ENCODE measurements at regions not wholly inside any gene's neighbourhood (a gene's known extent, or its start where the extent isn't known, plus 50 kb on each side); places are given as distances from the start of the nearest gene placed in this dataset.

- no peak for DNase-seq
Measured at GRCh38 chr11:81496601-81497000, 1237.1 kb downstream of the FAM181B start.

- no peak for DNase-seq
Measured at GRCh38 chr11:81495699-81496292, 1237.9 kb downstream of the FAM181B start.

DNA sequence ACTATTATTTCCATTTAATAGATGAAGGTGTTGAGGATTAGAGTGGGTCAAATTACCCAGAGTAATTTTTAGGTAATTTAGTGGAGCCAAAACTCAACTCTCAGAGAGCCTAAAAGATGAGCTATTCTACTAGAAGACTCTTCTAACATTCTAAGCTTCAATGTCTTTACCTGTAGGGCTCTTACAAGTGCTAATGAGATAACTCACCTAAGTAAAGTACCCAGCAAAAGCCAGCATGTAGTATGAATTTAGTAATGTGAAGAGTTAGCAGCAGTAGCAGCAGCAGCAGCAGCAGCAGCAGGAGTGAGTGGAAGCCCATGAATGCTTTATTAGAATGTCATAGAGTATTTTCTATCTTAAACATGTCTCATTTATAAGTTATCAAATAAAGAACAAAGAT, 1239.2 kb downstream of the FAM181B start:
- no peak for DNase-seq

- no peak for DNase-seq
Measured at GRCh38 chr11:81492923-81493445, 1240.7 kb downstream of the FAM181B start.

GRCh38 chr11:81487109-81487508, 1246.6 kb downstream of the FAM181B start:
- DNase-seq, result no peak

GRCh38 chr11:81484196-81484595, 1249.5 kb downstream of the FAM181B start:
- DNase-seq, result no peak

GRCh38 chr11:81477277-81477676, 1256.4 kb downstream of the FAM181B start:
- no peak for DNase-seq

DNA sequence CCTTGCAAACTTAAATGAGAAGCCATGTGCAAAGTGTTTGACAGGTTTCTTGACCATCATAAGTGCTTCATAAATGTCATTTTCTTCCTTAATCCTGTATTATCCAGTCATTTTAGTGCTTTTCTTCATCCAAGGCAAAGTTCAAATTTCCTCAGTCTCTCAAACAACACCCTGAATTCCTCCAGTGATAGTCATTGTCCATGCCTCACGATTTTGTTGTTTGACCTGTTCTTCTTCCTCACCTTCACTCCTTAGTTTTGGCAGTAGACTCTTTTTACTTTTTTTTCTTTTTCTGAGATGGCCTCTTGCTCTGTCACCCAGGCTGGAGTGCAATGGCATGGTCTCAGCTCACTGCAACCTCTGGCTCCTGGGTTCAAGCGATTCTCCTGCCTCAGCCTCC, 1257.3 kb downstream of the FAM181B start:
- DNase-seq, result no peak

DNA sequence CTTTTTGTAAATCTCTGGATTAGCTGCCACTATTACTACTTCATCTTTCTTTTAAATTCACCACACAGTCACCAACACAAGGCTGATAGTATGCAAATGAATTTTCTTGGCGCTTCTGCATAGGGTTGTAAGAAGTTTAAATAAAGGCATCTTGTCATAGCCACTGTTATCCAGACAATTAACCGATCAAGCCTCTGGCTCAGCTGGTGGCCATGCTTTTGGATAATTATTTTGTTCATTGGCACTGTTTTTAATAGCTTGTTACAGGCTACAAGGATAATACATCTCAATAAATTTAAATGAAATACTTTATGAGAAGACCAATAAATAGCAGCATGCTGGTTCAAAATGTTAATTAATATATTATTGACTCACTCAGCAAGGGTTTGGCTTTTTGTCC, 1261.0 kb downstream of the FAM181B start:
- no peak for DNase-seq

- DNase-seq, result no peak
Measured at GRCh38 chr11:81470446-81470845, 1263.2 kb downstream of the FAM181B start.

GRCh38 chr11:81459766-81460306, 1273.8 kb downstream of the FAM181B start:
- DNase-seq, result no peak

GRCh38 chr11:81449588-81450156, 1284.0 kb downstream of the FAM181B start:
- DNase-seq, result no peak

GRCh38 chr11:81444297-81444696, 1289.4 kb downstream of the FAM181B start:
- no peak for DNase-seq

DNA sequence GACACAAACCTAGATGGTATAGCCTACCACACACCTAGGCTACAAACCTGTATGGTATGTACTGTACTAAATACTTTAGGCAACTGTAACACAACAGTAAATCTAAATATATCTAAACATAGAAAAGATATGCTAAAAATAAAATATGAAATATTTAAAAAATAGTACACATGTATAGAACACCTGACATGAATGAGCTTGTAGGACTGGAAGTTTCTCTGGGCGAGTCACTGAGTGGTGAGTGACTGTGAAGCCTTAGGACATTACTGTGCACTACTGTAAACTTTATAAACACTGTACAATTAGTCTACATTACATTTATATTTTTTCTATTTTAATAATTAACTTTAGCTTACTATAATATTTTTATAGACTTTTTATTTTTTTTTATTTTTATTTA, 1301.3 kb downstream of the FAM181B start:
- DNase-seq, result no peak

GRCh38 chr11:81424822-81425221, 1308.8 kb downstream of the FAM181B start:
- DNase-seq, result no peak

DNA sequence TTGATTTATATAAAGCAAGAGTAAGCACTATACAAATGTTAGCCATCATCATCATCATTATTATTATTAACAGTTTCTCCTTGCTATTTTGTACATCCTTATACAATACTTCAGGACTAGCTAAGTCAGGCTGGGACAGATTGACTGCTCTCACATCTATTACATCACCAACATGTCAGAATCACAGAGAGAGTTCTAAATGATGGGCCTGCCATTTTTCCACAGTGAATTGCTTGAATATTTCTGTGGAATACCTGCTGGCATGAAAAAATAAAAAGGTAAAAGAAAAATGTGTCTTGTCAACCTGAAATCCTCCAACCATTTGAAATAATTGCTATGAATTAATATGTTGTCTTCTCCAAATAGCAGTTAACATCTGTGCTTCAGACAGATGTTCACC, 1311.3 kb downstream of the FAM181B start:
- DNase-seq, result no peak

GRCh38 chr11:81421251-81421860, 1312.3 kb downstream of the FAM181B start:
- no peak for DNase-seq

DNA sequence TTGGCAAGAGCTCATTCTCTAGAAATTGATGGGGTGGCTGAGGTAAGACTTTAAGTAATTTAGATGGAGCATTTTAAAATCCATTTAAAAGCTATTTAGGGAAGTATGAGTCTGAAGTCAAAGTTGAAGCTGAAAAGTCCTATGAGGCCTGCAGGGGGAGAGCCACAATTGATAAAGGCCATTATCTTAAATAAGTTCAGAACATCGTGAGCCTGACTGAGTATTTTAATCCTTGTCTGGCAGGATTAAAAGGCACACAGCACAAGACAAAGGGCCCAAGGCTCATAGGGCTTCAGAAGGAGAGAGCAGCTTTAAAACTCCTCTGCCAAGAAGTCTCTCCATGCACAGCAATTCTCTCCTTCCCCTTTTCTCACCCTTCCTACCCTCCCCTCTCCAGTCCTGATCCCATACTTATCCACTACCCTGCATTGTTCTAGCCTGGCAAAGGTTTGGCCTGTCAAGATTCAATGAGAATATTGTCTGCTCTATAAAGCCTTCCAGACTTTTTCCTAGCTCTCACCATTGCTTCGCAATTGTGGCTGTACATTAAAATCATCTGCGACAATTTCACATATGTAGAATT, 1312.9 kb downstream of the FAM181B start:
- DNase-seq, result no peak

DNA sequence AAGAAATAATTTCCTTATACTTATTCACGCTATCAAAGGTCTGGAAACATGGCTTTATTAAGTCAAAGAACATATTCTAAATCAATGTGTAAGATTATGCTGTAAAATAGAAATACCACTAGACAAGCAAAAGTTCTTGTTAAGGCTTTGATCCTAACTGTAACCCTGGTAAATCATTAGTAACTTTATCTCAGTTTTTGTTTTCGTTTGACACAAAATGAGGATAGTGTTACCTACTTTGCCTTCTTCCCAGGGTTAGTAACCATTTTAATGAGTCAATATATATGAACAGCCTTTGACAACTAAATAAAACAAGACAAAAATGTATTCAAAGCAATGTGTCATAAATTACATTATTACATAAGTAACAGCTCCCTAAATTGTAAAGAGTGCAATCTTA, 1336.3 kb downstream of the FAM181B start:
- no peak for DNase-seq

DNA sequence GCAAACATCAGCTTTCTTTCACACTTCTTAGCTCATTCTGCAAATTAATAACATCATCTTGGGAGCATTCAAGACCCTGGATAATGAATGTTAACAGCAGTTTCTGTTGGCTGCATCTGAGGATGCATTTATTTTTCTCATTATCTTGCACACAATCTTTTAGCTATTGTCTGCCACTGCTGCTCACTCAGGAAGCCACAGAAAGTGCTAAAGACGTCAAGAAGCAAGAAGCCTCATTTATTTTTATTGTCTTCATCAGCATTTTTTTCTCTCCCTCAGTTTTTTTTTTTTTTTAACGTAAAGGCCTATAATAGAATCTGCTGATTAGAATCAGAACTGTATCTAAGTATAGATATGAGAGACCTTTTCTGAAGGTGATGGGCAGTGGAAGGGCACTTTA, 1339.4 kb downstream of the FAM181B start:
- no peak for DNase-seq

- no peak for DNase-seq
Measured at GRCh38 chr11:81388326-81388725, 1345.3 kb downstream of the FAM181B start.

DNA sequence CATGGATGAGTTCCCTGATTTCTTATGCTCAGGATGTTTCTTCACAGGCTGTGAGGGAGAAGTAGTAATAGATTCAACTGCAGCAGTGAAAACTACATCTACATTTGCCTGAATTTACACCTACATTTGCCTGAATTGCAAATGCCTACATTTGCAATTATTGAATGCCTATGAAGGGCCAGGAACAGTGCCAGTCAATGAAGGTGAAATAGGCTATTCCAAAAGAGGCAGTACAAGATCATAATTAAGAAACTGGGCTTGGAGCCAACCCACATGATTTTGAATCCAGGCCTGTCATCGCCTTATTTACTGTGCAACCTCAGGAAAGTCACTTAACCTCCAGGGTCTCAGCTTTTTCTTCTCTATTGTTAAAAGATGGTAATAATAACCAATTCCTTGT, 1353.3 kb downstream of the FAM181B start:
- DNase-seq, result no peak

DNA sequence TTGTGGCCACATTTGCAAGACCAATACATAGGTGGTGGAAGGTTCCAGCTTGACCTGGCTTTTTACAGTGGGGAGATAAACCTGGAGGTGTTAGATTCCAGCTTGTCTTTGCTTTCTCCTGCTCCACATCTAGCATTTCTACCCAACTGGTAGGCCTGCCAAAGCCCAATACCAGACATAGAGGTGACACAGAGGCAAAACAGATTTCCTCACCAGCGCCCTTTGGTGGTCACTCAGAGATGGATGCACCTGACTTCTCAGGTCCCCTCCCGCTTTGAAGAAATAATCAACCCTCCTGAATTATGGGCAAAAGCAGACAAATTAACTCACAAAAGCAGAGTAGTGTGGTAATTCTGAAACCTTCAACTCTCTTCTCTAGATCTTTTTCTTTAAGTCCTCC, 1356.2 kb downstream of the FAM181B start:
- DNase-seq, result no peak

GRCh38 chr11:81373986-81374385, 1359.7 kb downstream of the FAM181B start:
- DNase-seq, result no peak
